GM12878 (cell line): ENCODE measurements at regions not wholly inside any gene's neighbourhood (a gene's known extent, or its start where the extent isn't known, plus 50 kb on each side); places are given as distances from the start of the nearest gene placed in this dataset.

Experiments used
- ATAC-seq: fragments of 200-7000 bp; cut with Tn5 transposase; 3 replicates; pipeline ENCODE4 v1.9.1; 2020; ENCODE audit warnings: mild to moderate bottlenecking, moderate library complexity
- BruUV-seq: library from RNA; stranded (reverse); fragments of 400-500 nt; replicated peaks from 2 replicates; lab custom pipeline; 2021; lab: Mats Ljungman, UMichigan
- CTCF ChIA-PET: fragments of 300-600 bp; sonication (Branson Sonifier 250); formaldehyde crosslinking; extraction: SDS; loops from one replicate; lab custom pipeline; 2021; ENCODE audit warnings: inconsistent platforms; lab: Yijun Ruan, JAX
- POLR2A ChIA-PET: fragments of 350-600 bp; formaldehyde crosslinking; extraction: SDS; loops from one replicate; lab custom pipeline; 2021; ENCODE audit warnings: inconsistent platforms; lab: Charles Lee
- RAD21 ChIA-PET: fragments of 300-600 bp; sonication (Branson Sonifier 250); formaldehyde crosslinking; loops from one replicate; lab custom pipeline; 2023; ENCODE audit warnings: antibody characterized with exemption; ENCODE audit not compliant: unreplicated experiment; lab: Charles Lee
- SMC1A ChIA-PET: fragments of 300-600 bp; sonication (Branson Sonifier 250); formaldehyde crosslinking; loops from one replicate; lab custom pipeline; 2023; ENCODE audit not compliant: unreplicated experiment, uncharacterized antibody; lab: Charles Lee
- DNase-seq: peaks from one replicate; pipeline ENCODE4 v3.0.0-alpha.2; 2011; ENCODE audit warnings: low read depth, low spot score
- FAIRE-seq: peaks from 3 replicates; lab custom pipeline; 2011; peaks lifted over from hg19 to GRCh38; lab: Jason Lieb, UNC
- H2AFZ ChIP-seq: 2 replicates; pipeline ENCODE4 v1.6.0; 2011; ENCODE audit warnings: low read depth, low read length, control low read depth; ENCODE audit not compliant: control insufficient read depth
- H3K27ac ChIP-seq: 2 replicates; pipeline ENCODE4 v1.5.1; 2011; ENCODE audit warnings: control low read depth; ENCODE audit not compliant: control insufficient read depth, insufficient read depth
- H3K27me3 ChIP-seq, 2 experiments: replicated peaks in 1 of 2; 2 replicates each; pipeline versions ENCODE4 v1.6.0 to v1.6.1; 2011; ENCODE audit warnings: low read length in 1 of 2; ENCODE audit not compliant: control insufficient read depth in 2 of 2, insufficient read depth in 2 of 2
- H3K36me3 ChIP-seq, 2 experiments: 2 replicates each; pipeline ENCODE4 v1.5.1; 2011; ENCODE audit warnings: low read length in 1 of 2; ENCODE audit not compliant: control insufficient read depth in 2 of 2, insufficient read depth in 2 of 2
- H3K4me1 ChIP-seq: 2 replicates; pipeline ENCODE4 v1.6.1; 2011; ENCODE audit warnings: mild to moderate bottlenecking, low read length, moderate library complexity, mixed read lengths; ENCODE audit not compliant: control insufficient read depth, insufficient read depth
- H3K4me2 ChIP-seq: 2 replicates; pipeline ENCODE4 v1.6.0; 2011; ENCODE audit warnings: control low read depth; ENCODE audit not compliant: control insufficient read depth, insufficient read depth
- H3K4me3 ChIP-seq: fragments of 200-600 bp; sonication (generic); 2 replicates; pipeline ENCODE4 v1.5.1; 2016
- H3K79me2 ChIP-seq: 2 replicates; pipeline ENCODE4 v1.6.0; 2011; ENCODE audit warnings: low read length; ENCODE audit not compliant: control insufficient read depth, insufficient read depth
- H3K9ac ChIP-seq: 2 replicates; pipeline ENCODE4 v1.8.0; 2011; ENCODE audit warnings: low read length, control low read depth, mixed read lengths; ENCODE audit not compliant: control insufficient read depth, insufficient read depth
- H3K9me3 ChIP-seq: replicated peaks from 3 replicates; pipeline ENCODE4 v1.5.1; 2011; ENCODE audit warnings: mild to moderate bottlenecking, low read length; ENCODE audit not compliant: control insufficient read depth, insufficient read depth
- H4K20me1 ChIP-seq: 2 replicates; pipeline ENCODE4 v1.6.0; 2011; ENCODE audit not compliant: control insufficient read depth, insufficient read depth
- CEBPZ ChIP-seq: fragments of 150-350 bp; IDR thresholded peaks from 2 replicates; pipeline ENCODE4 v1.6.1; 2016; ENCODE audit warnings: low read depth, low read length
- CHD2 ChIP-seq: IDR thresholded peaks from 2 replicates; pipeline ENCODE4 v1.6.1; 2011; ENCODE audit warnings: low read depth, low read length, improper control_type of control experiment, borderline replicate concordance
- GABPA ChIP-seq: IDR thresholded peaks from 2 replicates; pipeline ENCODE4 v1.6.1; 2014; ENCODE audit warnings: antibody characterized with exemption, low read depth, mild to moderate bottlenecking, inconsistent platforms
- HDAC2 ChIP-seq: fragments of 200-600 bp; sonication (generic); IDR thresholded peaks from 2 replicates; pipeline ENCODE4 v1.6.1; 2017
- MXI1 ChIP-seq: fragments of 150-350 bp; IDR thresholded peaks from 2 replicates; pipeline ENCODE4 v1.6.1; 2011; ENCODE audit warnings: low read depth, mild to moderate bottlenecking, inconsistent platforms, low read length, improper control_type of control experiment
- NR2C1 ChIP-seq: fragments of 450-650 bp; IDR thresholded peaks from 2 replicates; pipeline ENCODE4 v1.6.1; 2017; ENCODE audit warnings: antibody characterized with exemption, mild to moderate bottlenecking, moderate library complexity
- RAD51 ChIP-seq: fragments of 450-650 bp; IDR thresholded peaks from 2 replicates; pipeline ENCODE4 v1.6.1; 2016; ENCODE audit warnings: moderate library complexity, mild to moderate bottlenecking, inconsistent platforms
- SMAD5 ChIP-seq: IDR thresholded peaks from 2 replicates; pipeline ENCODE4 v1.6.1; 2016; ENCODE audit warnings: antibody characterized with exemption, low read depth
- SP1 ChIP-seq: IDR thresholded peaks from one replicate; pipeline ENCODE4 v1.6.1; 2011; ENCODE audit warnings: low read depth, low read length
- SRF ChIP-seq, 2 experiments: IDR thresholded peaks; 2 replicates each; pipeline ENCODE4 v1.6.1; 2011; ENCODE audit warnings: low read depth in 2 of 2, low read length in 2 of 2, mild to moderate bottlenecking in 1 of 2, moderate library complexity in 1 of 2
- SUZ12 ChIP-seq: fragments of 200-600 bp; sonication (generic); IDR thresholded peaks from one replicate; pipeline ENCODE4 v1.6.1; 2018; ENCODE audit warnings: antibody characterized with exemption, mild to moderate bottlenecking; ENCODE audit not compliant: unreplicated experiment
- ZNF384 ChIP-seq: IDR thresholded peaks from 2 replicates; pipeline ENCODE4 v1.6.1; 2012; ENCODE audit warnings: low read depth, mild to moderate bottlenecking, low read length, improper control_type of control experiment, borderline replicate concordance
- in situ Hi-C: fragments of 300-500 bp; cut with MboI; formaldehyde crosslinking; loops from 9 replicates; pipeline ENCODE4 v1.14.3; 2018; ENCODE audit warnings: mixed read lengths
- intact Hi-C: fragments of 100-400 bp; cut with micrococcal nuclease; formaldehyde crosslinking; loops from one replicate; pipeline ENCODE4 v1.14.2; 2022; ENCODE audit not compliant: unreplicated experiment
- TF ChIP-seq, protein P1 (sequence below): IDR thresholded peaks from 2 replicates; pipeline ENCODE4 v1.6.1; 2012; ENCODE audit warnings: low read depth, low read length, improper control_type of control experiment

DNA sequence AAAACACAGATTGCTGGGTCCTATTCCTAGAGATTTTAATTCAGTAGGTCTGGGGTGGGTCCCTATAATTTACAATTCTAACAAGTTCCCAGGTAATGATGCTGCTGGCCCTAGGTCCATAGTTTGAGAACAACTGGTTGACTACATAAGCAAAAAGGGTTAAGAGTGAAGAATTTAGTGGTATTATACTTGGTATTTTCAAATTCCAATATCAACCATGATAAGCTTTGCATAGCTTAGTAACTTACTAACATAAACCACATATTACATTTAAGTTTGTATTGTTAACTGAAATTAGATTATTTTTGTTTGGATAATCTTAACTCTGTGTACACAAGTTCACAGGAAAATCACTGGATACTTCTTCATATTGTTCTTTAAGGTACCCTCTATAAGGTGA, 862.9 kb upstream of the ACVR2A start:
- H3K79me2 ChIP-seq: no peaks in the 10 kb centered on the region
- H3K4me3 ChIP-seq: no peak overlapping the region
- no peak overlapping the region for H3K9ac ChIP-seq
- no peak overlapping the region for H2AFZ ChIP-seq
- H3K27me3 ChIP-seq: no peaks in the 10 kb centered on the region
- no peak for TF ChIP-seq SP1
- TF ChIP-seq GABPA: no peak
- no peak for TF ChIP-seq ZNF384
- TF ChIP-seq SUZ12: no peak
- no peak for TF ChIP-seq CHD2
- TF ChIP-seq NR2C1: no peak
- no peak for TF ChIP-seq SRF (IDR thresholded peaks at IDR 0.05; ENCODE audit: low read depth in 2 of 2, low read length in 2 of 2)
- TF ChIP-seq HDAC2: no peak
- no peak for TF ChIP-seq SMAD5
- no peak for TF ChIP-seq RAD51
- no peak for TF ChIP-seq CEBPZ
- TF ChIP-seq MXI1: no peak
- TF ChIP-seq, protein P1, sequence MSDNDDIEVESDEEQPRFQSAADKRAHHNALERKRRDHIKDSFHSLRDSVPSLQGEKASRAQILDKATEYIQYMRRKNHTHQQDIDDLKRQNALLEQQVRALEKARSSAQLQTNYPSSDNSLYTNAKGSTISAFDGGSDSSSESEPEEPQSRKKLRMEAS: no peak
- ATAC-seq (no peak), FAIRE-seq (no peak), DNase-seq (no peak)
- CTCF ChIA-PET: interaction anchor here (0.6 kb wide), 2 partner anchors 87 to 1866 kb away, joined by 3 to 4 read pairs; no protein-coding TSS in a partner anchor
- SMC1A ChIA-PET: interaction anchor here (0.8 kb wide), 1 partner anchor 8 kb away, joined by 3 read pairs; no protein-coding TSS in a partner anchor
- intact Hi-C loops (no loop called here), in situ Hi-C loops (no loop called here)
- no peaks in the 10 kb centered on the region for H4K20me1 ChIP-seq
- RAD21 ChIA-PET: no interaction called here
- H3K4me2 ChIP-seq: no peak overlapping the region
- no peaks in the 10 kb centered on the region; the same call in 2 of the 3 replicates for H3K9me3 ChIP-seq
- POLR2A ChIA-PET: no interaction called here
- H3K27ac ChIP-seq: no peak overlapping the region
- H3K36me3 ChIP-seq: no peaks in the 10 kb centered on the region
- BruUV-seq: no TSS peak
- no peaks in the 10 kb centered on the region for H3K4me1 ChIP-seq
